ENCODE measurements at regions not wholly inside any gene's neighbourhood (a gene's known extent, or its start where the extent isn't known, plus 50 kb on each side); places are given as distances from the start of the nearest gene placed in this dataset.

DNA sequence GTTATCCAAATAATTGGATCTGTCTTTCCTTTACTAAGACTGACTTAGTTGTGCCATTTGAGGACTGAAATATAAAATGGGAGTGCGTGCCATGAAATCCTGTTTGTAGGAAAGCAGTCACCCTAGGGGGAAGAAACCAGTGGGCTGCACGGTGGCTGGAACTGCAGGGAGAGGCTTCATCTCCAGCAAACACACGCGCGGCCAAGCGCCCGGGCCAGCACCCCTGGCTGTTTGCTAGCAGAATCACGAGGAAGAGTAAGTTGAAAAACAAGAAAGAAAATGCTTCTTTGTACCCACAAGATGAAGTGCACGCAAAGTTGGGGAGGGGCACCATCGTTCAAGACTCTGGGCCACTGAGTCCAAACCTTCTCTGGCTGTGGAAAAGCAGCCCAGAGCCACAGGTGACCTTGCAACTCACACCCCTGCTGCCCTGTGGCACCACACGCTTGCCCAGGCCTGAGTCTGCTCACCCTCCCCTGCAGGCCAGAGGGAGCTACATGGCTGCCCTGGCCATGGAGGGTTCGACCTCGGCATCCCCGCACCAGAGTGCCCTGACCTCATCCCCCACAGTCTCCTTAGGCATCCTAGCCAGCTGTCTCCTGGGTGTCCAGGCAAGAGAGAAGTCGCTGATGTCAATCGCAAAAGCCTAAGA is 55.2 kb downstream of the IRX2 start:
- Mint-ChIP-seq H3K4me3 (ENCODE audit: unreplicated experiment) (no peak overlapping the region), H3K9me3 (ENCODE audit: unreplicated experiment) (peaks cover 43% of the 10 kb centered on the region), H3K27me3 (ENCODE audit: unreplicated experiment) (no peaks in the 10 kb centered on the region), H3K4me1 (ENCODE audit: unreplicated experiment) (no peaks in the 10 kb centered on the region), H3K27ac (ENCODE audit: unreplicated experiment) (no peak overlapping the region), H3K36me3 (ENCODE audit: unreplicated experiment) (no peaks in the 10 kb centered on the region)
- peak; percentile 66 for DNase-seq (ENCODE audit: extremely low spot score, unreplicated experiment)
- TF ChIP-seq, protein P1, sequence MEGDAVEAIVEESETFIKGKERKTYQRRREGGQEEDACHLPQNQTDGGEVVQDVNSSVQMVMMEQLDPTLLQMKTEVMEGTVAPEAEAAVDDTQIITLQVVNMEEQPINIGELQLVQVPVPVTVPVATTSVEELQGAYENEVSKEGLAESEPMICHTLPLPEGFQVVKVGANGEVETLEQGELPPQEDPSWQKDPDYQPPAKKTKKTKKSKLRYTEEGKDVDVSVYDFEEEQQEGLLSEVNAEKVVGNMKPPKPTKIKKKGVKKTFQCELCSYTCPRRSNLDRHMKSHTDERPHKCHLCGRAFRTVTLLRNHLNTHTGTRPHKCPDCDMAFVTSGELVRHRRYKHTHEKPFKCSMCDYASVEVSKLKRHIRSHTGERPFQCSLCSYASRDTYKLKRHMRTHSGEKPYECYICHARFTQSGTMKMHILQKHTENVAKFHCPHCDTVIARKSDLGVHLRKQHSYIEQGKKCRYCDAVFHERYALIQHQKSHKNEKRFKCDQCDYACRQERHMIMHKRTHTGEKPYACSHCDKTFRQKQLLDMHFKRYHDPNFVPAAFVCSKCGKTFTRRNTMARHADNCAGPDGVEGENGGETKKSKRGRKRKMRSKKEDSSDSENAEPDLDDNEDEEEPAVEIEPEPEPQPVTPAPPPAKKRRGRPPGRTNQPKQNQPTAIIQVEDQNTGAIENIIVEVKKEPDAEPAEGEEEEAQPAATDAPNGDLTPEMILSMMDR (IDR thresholded peaks at IDR 0.05) = no peak

DNA sequence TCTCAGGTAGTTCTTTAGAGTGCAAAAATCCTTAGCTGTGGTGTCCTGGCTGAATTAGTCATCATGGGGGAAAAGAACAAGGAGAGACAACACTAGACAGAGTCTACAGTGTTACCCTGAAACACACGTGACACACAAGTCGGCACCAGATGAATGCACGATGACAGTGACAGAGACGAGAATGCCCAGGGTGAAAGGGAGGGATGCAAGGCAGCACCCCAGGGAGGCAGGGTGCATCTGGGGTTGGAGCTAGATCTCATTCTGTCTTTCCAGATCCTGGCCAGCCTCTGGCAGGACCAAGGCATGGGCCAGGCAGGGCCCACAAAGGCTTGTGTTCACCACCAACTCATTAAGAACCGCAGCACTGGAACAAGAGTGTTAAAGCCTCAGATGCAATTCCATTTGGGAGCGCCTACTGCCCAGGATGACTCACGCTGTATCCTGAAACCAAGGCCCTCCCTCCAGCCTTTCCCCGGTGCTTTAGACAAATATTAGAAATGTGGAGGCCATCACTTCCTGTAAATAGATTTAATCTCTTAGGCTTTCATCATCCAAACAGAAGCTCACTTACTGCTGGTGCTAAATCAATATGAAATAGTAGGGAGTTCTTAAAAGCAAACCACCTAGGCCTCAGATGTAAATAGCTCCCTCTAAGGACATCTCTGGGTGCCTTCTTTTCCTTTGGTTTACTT is 56.1 kb downstream of the IRX2 start:
- TF ChIP-seq, protein P1 (IDR thresholded peaks at IDR 0.05) = no peak
- Mint-ChIP-seq H3K4me1 (ENCODE audit: unreplicated experiment) (no peaks in the 10 kb centered on the region), H3K9me3 (ENCODE audit: unreplicated experiment) (peaks cover 45% of the 10 kb centered on the region), H3K36me3 (ENCODE audit: unreplicated experiment) (no peaks in the 10 kb centered on the region), H3K27ac (ENCODE audit: unreplicated experiment) (no peak overlapping the region), H3K4me3 (ENCODE audit: unreplicated experiment) (no peak overlapping the region), H3K27me3 (ENCODE audit: unreplicated experiment) (no peaks in the 10 kb centered on the region)
- peak; percentile 56 for DNase-seq (ENCODE audit: extremely low spot score, unreplicated experiment)

DNA sequence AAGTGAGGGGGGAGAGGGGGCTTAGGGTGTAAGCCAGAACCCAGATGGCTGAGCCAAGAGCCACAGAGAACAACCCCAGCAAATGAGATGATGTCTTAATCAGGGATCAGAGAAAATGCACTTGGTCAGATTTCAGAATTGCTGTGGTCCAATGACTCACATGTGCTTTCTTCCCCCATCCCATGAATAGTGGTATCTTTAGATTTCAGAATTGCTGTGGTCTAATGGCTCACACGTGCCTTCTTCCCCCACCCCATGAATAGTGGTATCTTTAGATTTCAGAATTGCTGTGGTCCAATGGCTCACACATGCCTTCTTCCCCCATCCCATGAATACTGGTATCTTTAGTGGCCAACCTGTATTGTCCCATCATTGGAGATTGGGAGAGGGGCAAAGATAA is 59.9 kb downstream of the IRX2 start:
- TF ChIP-seq, protein P1 (IDR thresholded peaks at IDR 0.05) = no peak
- Mint-ChIP-seq H3K27ac (ENCODE audit: unreplicated experiment) (no peak overlapping the region), H3K36me3 (ENCODE audit: unreplicated experiment) (no peaks in the 10 kb centered on the region), H3K4me1 (ENCODE audit: unreplicated experiment) (no peaks in the 10 kb centered on the region), H3K4me3 (ENCODE audit: unreplicated experiment) (no peak overlapping the region), H3K9me3 (ENCODE audit: unreplicated experiment) (peaks cover 45% of the 10 kb centered on the region), H3K27me3 (ENCODE audit: unreplicated experiment) (no peaks in the 10 kb centered on the region)
- DNase-seq (ENCODE audit: extremely low spot score, unreplicated experiment) = peak; percentile 11

DNA sequence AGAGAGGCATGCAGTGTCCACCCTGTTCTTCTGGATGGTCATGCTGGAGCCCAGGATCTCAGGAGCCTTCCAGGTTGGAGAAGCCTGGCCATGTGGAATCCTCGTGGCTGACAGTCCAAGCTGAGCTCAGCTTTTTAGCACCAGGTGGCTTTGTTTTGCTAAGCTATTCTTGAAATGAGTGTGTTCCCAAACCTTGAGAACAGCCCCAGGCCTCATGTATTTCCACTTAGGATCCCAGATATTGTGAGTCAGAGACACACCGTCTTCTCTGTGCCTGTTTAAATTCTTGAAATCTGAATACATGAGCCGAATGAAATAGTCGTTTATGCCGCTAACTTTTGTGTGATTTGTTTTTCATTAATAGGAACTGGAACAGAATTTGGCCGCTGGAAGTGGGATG is 61.2 kb downstream of the IRX2 start:
- Mint-ChIP-seq H3K27ac (ENCODE audit: unreplicated experiment) (no peak overlapping the region), H3K4me3 (ENCODE audit: unreplicated experiment) (no peak overlapping the region), H3K27me3 (ENCODE audit: unreplicated experiment) (no peaks in the 10 kb centered on the region), H3K9me3 (ENCODE audit: unreplicated experiment) (peaks cover 40% of the 10 kb centered on the region), H3K36me3 (ENCODE audit: unreplicated experiment) (no peaks in the 10 kb centered on the region), H3K4me1 (ENCODE audit: unreplicated experiment) (no peaks in the 10 kb centered on the region)
- TF ChIP-seq, protein P1 (IDR thresholded peaks at IDR 0.05) = no peak
- no peak for DNase-seq (ENCODE audit: extremely low spot score, unreplicated experiment)

DNA sequence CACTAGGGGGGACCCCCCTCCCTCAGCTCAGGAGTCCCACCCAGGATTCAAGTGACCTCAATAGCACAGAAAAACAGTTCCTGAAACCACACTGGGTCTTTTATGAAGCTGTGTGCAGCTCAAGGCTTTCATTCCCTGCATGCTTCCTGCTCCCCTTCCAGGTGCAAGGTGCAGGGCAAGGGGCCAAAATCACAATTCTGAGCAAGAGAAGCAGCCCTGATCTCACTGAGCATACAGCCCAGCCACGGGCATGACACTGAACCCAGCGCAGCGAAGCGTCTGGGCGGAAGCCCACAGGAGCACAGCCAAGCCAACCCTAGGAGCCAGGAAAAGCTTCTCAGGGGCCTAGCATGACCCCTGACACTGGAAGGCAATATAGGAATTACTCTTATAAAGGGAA is 62.9 kb downstream of the IRX2 start:
- Mint-ChIP-seq H3K36me3 (ENCODE audit: unreplicated experiment) (no peaks in the 10 kb centered on the region), H3K4me1 (ENCODE audit: unreplicated experiment) (no peaks in the 10 kb centered on the region), H3K4me3 (ENCODE audit: unreplicated experiment) (no peak overlapping the region), H3K9me3 (ENCODE audit: unreplicated experiment) (peaks cover 31% of the 10 kb centered on the region), H3K27me3 (ENCODE audit: unreplicated experiment) (no peaks in the 10 kb centered on the region), H3K27ac (ENCODE audit: unreplicated experiment) (no peak overlapping the region)
- no peak for DNase-seq (ENCODE audit: extremely low spot score, unreplicated experiment)
- TF ChIP-seq, protein P1 (IDR thresholded peaks at IDR 0.05) = no peak
